ENCODE measurements at regions not wholly inside any gene's neighbourhood (a gene's known extent, or its start where the extent isn't known, plus 50 kb on each side); places are given as distances from the start of the nearest gene placed in this dataset.
"Not testable (repeated sequence)": the region's sequence is repeated elsewhere in the genome, so short reads cannot be mapped to it uniquely, and the experiment has no call there.

DNA sequence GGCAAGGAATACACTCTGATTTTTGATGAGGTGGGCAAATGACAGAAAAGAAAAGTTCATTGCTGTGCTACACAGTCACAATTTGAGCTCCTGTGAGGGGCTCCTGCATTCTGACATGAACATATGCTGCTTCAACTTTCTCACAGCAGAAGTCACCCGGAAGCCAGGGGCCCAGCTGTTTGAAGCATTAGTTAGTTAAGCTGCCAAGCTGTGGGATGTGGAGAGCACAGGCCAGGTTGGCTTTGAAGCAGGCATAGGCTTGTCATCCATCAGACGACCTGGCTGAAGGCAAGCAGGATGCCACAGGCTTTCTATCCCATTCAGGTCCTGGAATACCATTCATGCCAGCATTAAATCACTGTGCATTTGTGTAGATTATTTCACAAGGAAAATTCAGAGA lies 63.1 kb downstream of the MTNR1B start:
- H3K4me1 ChIP-seq (ENCODE audit: control insufficient read depth, insufficient read depth, low read length): no peaks in the 10 kb centered on the region
- no peak overlapping the region for H3K4me3 ChIP-seq (ENCODE audit: insufficient read depth, low read depth, low read length)
- no peak overlapping the region for H3K27ac ChIP-seq (ENCODE audit: insufficient read depth, low read depth, low read length, poor library complexity, severe bottlenecking)
- 74 to 85% methylated on average over 2 of the region's 2 CpGs for WGBS, 2 experiments
- no peaks in the 10 kb centered on the region for H3K36me3 ChIP-seq (ENCODE audit: control insufficient read depth, insufficient read depth, low read length)
- H3K27me3 ChIP-seq (ENCODE audit: control insufficient read depth, insufficient read depth, low read length, poor library complexity, severe bottlenecking): no peaks in the 10 kb centered on the region
- H3K9me3 ChIP-seq (ENCODE audit: control insufficient read depth, low read length): no peaks in the 10 kb centered on the region

DNA sequence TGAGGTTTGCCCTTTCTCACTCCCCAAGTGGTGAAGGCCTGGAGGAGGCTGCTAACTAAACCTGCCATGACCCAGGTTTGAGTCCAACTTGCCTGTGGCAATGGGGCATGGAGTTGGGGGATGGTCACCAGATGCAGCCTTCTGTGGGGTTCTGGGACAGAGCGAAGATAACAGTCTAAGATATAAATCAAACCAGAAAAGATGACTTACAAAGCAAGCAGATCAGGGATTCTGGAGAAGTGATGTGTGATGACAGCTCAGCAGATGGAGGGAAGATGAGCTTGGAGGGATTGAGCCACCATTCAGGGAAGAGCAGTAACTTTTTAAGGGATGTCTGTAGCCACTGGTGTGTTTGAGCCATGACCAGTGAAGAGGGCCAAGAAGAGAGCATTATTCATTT lies 63.6 kb downstream of the MTNR1B start:
- 88% methylated on average over 1 of the region's 1 CpG; no CpG with 5 or more reads in 1 of the 2 experiments for WGBS, 2 experiments
- Histone ChIP-seq H3K36me3 (ENCODE audit: control insufficient read depth, insufficient read depth, low read length) (no peaks in the 10 kb centered on the region), H3K4me3 (ENCODE audit: insufficient read depth, low read depth, low read length) (no peak overlapping the region), H3K27me3 (ENCODE audit: control insufficient read depth, insufficient read depth, low read length, poor library complexity, severe bottlenecking) (no peaks in the 10 kb centered on the region), H3K4me1 (ENCODE audit: control insufficient read depth, insufficient read depth, low read length) (no peaks in the 10 kb centered on the region), H3K27ac (ENCODE audit: insufficient read depth, low read depth, low read length, poor library complexity, severe bottlenecking) (no peak overlapping the region), H3K9me3 (ENCODE audit: control insufficient read depth, low read length) (no peaks in the 10 kb centered on the region)

DNA sequence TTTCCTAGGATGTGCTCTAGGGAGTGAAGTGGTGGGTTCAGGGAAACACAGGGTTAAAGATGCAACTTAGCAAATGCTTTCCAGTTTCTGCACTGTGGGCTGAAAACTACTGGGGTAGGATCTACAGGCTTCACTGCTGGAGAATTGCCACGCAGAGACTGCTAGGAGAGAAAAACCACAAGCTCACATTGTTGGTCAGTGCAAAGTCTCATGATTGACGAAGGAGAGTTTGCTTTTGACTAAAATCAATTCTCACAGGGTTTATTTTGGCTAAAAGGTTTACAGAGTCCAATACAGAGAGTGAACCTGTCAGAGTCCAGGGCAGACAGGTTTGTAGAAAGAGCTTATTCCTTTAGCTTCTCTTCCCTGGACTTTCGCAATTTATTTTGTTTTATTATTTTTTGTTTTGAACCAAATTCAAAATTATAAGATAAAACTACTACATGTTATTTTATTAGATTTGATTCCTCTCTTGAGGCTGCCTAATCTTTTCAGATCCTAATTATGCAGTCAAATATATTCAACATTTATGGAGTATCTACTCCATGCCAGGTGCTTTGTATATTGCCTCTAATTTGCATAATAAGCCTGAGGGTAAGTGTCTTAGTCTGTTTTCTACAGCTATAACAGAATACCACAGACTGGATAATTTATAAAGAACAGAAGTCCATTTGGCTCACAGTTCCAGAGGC lies 64.7 kb downstream of the MTNR1B start:
- no peaks in the 10 kb centered on the region for H3K36me3 ChIP-seq (ENCODE audit: control insufficient read depth, insufficient read depth, low read length)
- no peak overlapping the region for H3K4me3 ChIP-seq (ENCODE audit: insufficient read depth, low read depth, low read length)
- no peaks in the 10 kb centered on the region for H3K27me3 ChIP-seq (ENCODE audit: control insufficient read depth, insufficient read depth, low read length, poor library complexity, severe bottlenecking)
- no peaks in the 10 kb centered on the region for H3K9me3 ChIP-seq (ENCODE audit: control insufficient read depth, low read length)
- H3K27ac ChIP-seq (ENCODE audit: insufficient read depth, low read depth, low read length, poor library complexity, severe bottlenecking): no peak overlapping the region
- WGBS, 2 experiments: 78 to 85% methylated on average over 2 of the region's 3 CpGs
- no peaks in the 10 kb centered on the region for H3K4me1 ChIP-seq (ENCODE audit: control insufficient read depth, insufficient read depth, low read length)

DNA sequence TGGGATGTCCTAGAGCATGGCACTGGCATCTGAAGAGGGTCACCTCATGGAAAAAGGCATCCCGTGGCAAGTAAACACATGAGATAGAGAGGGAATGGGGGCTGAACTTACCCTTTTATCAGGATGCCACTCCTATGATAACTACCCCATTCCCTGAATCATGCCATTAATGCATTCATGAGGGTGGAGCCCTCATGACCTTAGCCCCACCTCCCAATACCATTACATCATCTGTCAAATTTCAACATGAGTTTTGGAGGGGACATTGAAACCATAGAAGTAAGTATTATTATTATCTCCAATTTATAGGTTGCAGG lies 65.2 kb downstream of the MTNR1B start:
- 79 to 88% methylated on average over 1 of the region's 1 CpG for WGBS, 2 experiments

DNA sequence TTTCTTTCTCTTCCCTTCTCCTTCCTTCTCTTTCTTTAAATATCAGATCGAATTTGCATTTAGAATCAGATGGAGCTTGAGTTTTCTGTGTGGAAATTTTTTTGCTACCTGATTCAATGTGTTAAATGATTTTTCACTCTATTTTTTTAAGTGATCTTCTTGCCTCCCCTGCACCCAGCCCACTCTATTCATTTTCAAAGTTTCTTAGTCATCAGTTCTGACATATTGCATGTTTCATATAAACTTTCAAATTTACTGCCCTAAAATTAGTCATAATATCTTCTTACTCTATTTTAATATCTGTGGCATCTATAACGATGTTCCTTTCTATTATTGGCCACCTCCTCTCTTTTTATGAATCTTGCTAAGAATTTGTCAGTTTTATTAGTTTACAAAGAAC lies 69.1 kb downstream of the MTNR1B start:
- Histone ChIP-seq H3K4me1 (ENCODE audit: control insufficient read depth, insufficient read depth, low read length) (no peaks in the 10 kb centered on the region), H3K27ac (ENCODE audit: insufficient read depth, low read depth, low read length, poor library complexity, severe bottlenecking) (no peak overlapping the region)
- 60% methylated on average over 1 of the region's 2 CpGs; no CpG with 5 or more reads in 1 of the 2 experiments for WGBS, 2 experiments

More for the DNA sequence above, 65.2 kb downstream of the MTNR1B start:
- Histone ChIP-seq H3K4me3 (ENCODE audit: insufficient read depth, low read depth, low read length) (no peak overlapping the region), H3K9me3 (ENCODE audit: control insufficient read depth, low read length) (no peaks in the 10 kb centered on the region), H3K27me3 (ENCODE audit: control insufficient read depth, insufficient read depth, low read length, poor library complexity, severe bottlenecking) (no peaks in the 10 kb centered on the region), H3K36me3 (ENCODE audit: control insufficient read depth, insufficient read depth, low read length) (no peaks in the 10 kb centered on the region), H3K27ac (ENCODE audit: insufficient read depth, low read depth, low read length, poor library complexity, severe bottlenecking) (no peak overlapping the region), H3K4me1 (ENCODE audit: control insufficient read depth, insufficient read depth, low read length) (no peaks in the 10 kb centered on the region)

DNA sequence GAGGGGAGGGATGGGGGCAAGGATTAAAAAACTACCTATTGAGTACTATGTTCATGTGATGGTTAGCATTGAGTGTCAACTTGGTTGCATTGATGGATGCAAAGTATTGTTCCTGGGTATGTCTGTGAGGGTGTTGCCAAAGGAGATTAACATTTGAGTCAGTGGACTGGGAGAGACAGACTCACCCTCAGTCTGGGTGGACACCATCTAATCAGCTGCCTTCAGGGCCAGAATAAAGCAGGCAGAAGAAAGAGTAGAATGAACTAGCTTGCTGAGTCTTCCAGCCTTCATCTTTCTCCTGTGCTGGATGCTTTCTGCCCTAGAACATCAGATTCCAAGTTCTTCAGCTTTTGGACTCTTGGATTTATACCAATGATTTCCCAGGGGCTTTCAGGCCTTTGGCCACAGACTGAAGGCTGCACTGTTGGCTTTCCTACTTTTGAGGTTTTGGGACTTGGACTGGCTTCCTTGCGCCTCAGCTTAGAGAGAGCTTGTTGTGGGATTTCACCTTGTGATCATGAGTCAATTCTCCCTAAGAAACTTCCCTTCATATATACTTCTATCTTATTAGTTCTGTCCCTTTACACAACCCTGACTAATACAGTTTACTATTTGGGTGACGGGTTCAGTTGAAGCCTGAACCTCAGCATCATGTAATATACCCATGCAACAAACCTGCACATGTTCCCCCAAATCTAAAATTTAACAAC lies 70.2 kb downstream of the MTNR1B start:
- Histone ChIP-seq H3K27me3 (ENCODE audit: control insufficient read depth, insufficient read depth, low read length, poor library complexity, severe bottlenecking) (no peaks in the 10 kb centered on the region), H3K36me3 (ENCODE audit: control insufficient read depth, insufficient read depth, low read length) (no peaks in the 10 kb centered on the region), H3K27ac (ENCODE audit: insufficient read depth, low read depth, low read length, poor library complexity, severe bottlenecking) (no peak overlapping the region), H3K9me3 (ENCODE audit: control insufficient read depth, low read length) (no peaks in the 10 kb centered on the region), H3K4me3 (ENCODE audit: insufficient read depth, low read depth, low read length) (no peak overlapping the region), H3K4me1 (ENCODE audit: control insufficient read depth, insufficient read depth, low read length) (no peaks in the 10 kb centered on the region)
- 97% methylated on average over 2 of the region's 2 CpGs for WGBS, 2 experiments

More for the DNA sequence above, 69.1 kb downstream of the MTNR1B start:
- Histone ChIP-seq H3K36me3 (ENCODE audit: control insufficient read depth, insufficient read depth, low read length) (no peaks in the 10 kb centered on the region), H3K27me3 (ENCODE audit: control insufficient read depth, insufficient read depth, low read length, poor library complexity, severe bottlenecking) (no peaks in the 10 kb centered on the region), H3K4me3 (ENCODE audit: insufficient read depth, low read depth, low read length) (no peak overlapping the region), H3K9me3 (ENCODE audit: control insufficient read depth, low read length) (no peaks in the 10 kb centered on the region)

DNA sequence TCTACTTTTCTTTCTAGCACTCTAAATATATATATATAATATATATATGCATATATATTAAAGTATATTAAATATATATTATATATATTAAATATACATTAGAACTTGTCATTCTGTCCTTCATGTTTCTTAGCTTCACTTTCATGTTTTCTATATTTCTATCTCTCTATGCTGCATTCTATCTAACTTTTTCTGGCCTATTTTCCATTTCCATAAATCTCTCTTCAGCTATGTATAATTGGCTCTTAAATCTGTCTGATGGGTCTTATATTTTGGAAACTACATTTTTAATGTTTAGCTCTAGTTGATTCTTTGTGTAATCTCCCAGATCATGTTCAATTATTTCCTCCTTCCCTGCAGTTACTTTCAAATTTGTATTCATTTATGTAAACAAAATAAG lies 72.2 kb downstream of the MTNR1B start:
- Histone ChIP-seq H3K4me1 (ENCODE audit: control insufficient read depth, insufficient read depth, low read length) (no peaks in the 10 kb centered on the region), H3K4me3 (ENCODE audit: insufficient read depth, low read depth, low read length) (no peak overlapping the region), H3K27me3 (ENCODE audit: control insufficient read depth, insufficient read depth, low read length, poor library complexity, severe bottlenecking) (no peaks in the 10 kb centered on the region), H3K27ac (ENCODE audit: insufficient read depth, low read depth, low read length, poor library complexity, severe bottlenecking) (no peak overlapping the region), H3K9me3 (ENCODE audit: control insufficient read depth, low read length) (no peaks in the 10 kb centered on the region), H3K36me3 (ENCODE audit: control insufficient read depth, insufficient read depth, low read length) (no peaks in the 10 kb centered on the region)

DNA sequence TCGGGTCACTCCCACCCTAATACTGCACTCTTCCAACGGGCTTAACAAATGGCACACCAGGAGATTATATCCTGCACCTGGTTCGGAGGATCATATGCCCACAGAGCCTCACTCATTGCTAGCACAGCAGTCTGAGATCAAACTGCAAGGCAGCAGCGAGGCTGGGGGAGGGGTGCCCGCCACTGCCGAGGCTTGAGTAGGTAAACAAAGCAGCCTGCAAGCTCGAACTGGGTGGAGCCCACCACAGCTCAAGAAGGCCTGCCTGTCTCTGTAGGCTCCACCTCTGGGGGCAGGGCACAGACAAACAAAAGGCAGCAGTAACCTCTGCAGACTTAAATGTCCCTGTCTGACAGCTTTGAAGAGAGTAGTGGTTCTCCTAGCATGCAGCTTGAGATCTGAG lies 73.7 kb downstream of the MTNR1B start:
- not testable (repeated sequence) for H3K36me3 ChIP-seq (ENCODE audit: control insufficient read depth, insufficient read depth, low read length)
- WGBS, 2 experiments: 91 to 93% methylated on average over 7 of the region's 7 CpGs

DNA sequence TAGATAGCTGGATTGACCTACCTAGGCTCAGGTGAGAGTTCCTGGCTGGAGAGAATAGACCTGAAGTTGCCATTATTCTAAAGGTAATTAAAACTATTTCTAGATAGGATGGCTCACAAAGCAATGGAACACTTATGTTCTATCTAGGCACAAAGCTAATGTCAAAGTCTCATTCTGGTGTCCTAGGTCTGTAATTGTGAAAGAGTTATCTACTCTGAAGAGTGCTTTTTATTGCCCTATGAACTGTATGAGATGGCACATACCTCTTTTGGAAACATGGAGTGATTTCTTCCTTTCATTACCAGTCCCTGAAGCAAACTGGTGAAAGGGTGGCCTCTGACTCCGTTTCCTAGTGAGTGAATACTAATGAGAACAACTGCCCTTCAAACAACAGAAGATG lies 80.3 kb downstream of the MTNR1B start:
- no peaks in the 10 kb centered on the region for H3K4me1 ChIP-seq (ENCODE audit: control insufficient read depth, insufficient read depth, low read length)
- H3K27ac ChIP-seq (ENCODE audit: insufficient read depth, low read depth, low read length, poor library complexity, severe bottlenecking): no peak overlapping the region
- H3K36me3 ChIP-seq (ENCODE audit: control insufficient read depth, insufficient read depth, low read length): no peaks in the 10 kb centered on the region
- no peaks in the 10 kb centered on the region for H3K9me3 ChIP-seq (ENCODE audit: control insufficient read depth, low read length)
- H3K4me3 ChIP-seq (ENCODE audit: insufficient read depth, low read depth, low read length): no peak overlapping the region
- 31 to 33% methylated on average over 1 of the region's 1 CpG for WGBS, 2 experiments
- no peaks in the 10 kb centered on the region for H3K27me3 ChIP-seq (ENCODE audit: control insufficient read depth, insufficient read depth, low read length, poor library complexity, severe bottlenecking)

More for the DNA sequence above, 73.7 kb downstream of the MTNR1B start:
- not testable (repeated sequence) for H3K4me1 ChIP-seq (ENCODE audit: control insufficient read depth, insufficient read depth, low read length); H3K9me3 ChIP-seq (ENCODE audit: control insufficient read depth, low read length); H3K27me3 ChIP-seq (ENCODE audit: control insufficient read depth, insufficient read depth, low read length, poor library complexity, severe bottlenecking); H3K4me3 ChIP-seq (ENCODE audit: insufficient read depth, low read depth, low read length); H3K27ac ChIP-seq (ENCODE audit: insufficient read depth, low read depth, low read length, poor library complexity, severe bottlenecking)

DNA sequence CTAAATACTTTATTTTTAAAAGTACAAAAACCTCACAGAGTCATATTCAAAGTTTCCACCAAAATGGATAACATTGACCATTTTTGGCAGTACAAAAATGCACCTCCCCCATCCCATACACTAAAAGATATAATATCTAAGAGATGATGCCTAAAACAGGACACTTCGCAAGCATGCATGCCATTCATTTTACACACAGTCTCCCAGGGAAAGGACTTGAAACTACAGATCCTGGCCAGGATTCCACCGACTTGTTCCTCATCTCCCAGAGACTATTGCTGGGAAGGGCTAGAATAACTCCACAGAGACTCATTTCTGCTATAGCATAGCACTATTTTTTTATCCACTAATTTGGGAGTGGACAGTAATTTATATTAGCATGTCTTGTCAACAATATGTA lies 81.7 kb downstream of the MTNR1B start:
- H3K27ac ChIP-seq (ENCODE audit: insufficient read depth, low read depth, low read length, poor library complexity, severe bottlenecking): no peak overlapping the region
- H3K4me1 ChIP-seq (ENCODE audit: control insufficient read depth, insufficient read depth, low read length): no peaks in the 10 kb centered on the region
- WGBS, 2 experiments: 79 to 96% methylated on average over 2 of the region's 2 CpGs
- H3K9me3 ChIP-seq (ENCODE audit: control insufficient read depth, low read length): no peaks in the 10 kb centered on the region
- H3K4me3 ChIP-seq (ENCODE audit: insufficient read depth, low read depth, low read length): no peak overlapping the region
- no peaks in the 10 kb centered on the region for H3K36me3 ChIP-seq (ENCODE audit: control insufficient read depth, insufficient read depth, low read length)
- no peaks in the 10 kb centered on the region for H3K27me3 ChIP-seq (ENCODE audit: control insufficient read depth, insufficient read depth, low read length, poor library complexity, severe bottlenecking)

Measured in ectodermal cell (in vitro differentiated cells).